ENCODE measurements at regions not wholly inside any gene's neighbourhood (a gene's known extent, or its start where the extent isn't known, plus 50 kb on each side); places are given as distances from the start of the nearest gene placed in this dataset.
"Not testable (repeated sequence)": the region's sequence is repeated elsewhere in the genome, so short reads cannot be mapped to it uniquely, and the experiment has no call there.

- DNase-seq (ENCODE audit: low spot score) = no peak
Observed at GRCh38 chr14:52202151-52202550, 65.3 kb upstream of the PTGDR start.

- DNase-seq (ENCODE audit: low spot score) = no peak
Observed at GRCh38 chr14:52190337-52190931, 77.1 kb upstream of the PTGDR start.

GRCh38 chr14:52189325-52189724 lies 78.2 kb upstream of the PTGDR start:
- no peak for DNase-seq (ENCODE audit: low spot score)

DNA sequence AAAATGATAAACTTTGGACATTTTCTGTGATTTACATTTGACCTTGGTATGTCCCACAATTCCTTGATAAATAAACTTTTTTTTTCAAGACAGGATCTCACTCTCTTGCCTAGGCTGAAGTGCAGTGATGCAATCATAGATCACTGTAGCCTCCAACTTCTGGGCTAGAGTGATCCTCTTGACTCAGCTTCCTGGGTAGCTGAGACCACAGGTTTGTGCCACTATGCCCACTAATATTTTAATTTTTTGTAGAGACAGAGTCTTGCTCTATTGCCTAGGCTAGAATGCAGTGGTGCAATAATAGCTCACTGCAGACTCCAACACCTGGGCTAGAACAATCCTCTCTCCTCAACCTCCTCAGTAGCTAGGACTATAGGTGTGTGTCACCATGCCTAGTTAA lies 79.1 kb upstream of the PTGDR start:
- no peak for DNase-seq (ENCODE audit: low spot score)

- DNase-seq (ENCODE audit: low spot score) = no peak
Observed at GRCh38 chr14:52185178-52185577, 82.3 kb upstream of the PTGDR start.

- DNase-seq (ENCODE audit: low spot score) = no peak
Observed at GRCh38 chr14:52182853-52183252, 84.6 kb upstream of the PTGDR start.

- DNase-seq (ENCODE audit: low spot score) = no peak
Observed at GRCh38 chr14:52179141-52179790, 88.2 kb upstream of the PTGDR start.

- no peak for DNase-seq (ENCODE audit: low spot score)
Observed at GRCh38 chr14:52175982-52176502, 91.5 kb upstream of the PTGDR start.

DNA sequence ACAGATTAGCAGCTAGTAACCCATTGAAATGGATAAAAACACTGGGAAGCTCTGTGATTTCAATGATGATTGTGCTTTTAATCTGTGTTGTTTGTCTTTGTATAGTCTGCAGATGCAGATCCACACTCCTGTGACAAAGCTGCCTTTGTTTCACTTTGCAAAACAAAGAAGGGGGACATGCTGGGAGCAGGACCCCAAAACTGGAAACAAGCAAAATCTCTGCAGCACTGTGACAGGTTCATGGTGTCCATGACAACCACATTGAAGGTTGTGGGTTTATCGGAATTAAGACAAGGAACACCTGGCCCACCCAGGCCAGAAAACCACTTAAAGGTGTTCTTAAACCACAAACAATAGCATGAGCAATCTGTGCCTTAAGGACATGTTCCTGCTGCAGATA lies 95.6 kb upstream of the PTGDR start:
- not testable (repeated sequence) for DNase-seq (ENCODE audit: low spot score)

DNA sequence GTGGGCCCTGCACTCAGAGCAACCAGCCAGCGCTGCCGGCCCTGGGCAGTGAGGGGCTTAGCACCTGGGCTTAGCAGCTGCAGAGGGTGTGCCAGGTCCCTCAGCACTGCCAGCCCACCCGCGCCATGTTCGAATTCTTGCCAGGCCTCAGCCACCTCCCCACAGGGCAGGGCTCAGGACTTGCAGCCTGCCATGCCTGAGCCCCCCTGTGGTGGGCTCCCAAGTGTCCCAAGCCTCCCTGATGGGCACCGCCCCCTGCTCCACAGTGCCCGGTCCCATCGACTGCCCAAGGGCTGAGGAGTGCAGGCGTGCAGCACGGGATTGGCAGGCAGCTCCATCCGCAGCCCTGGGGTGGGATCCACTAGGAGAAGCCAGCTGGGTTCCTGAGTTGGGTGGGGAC lies 98.0 kb upstream of the NID2 start:
- DNase-seq (ENCODE audit: low spot score) = no peak

DNA sequence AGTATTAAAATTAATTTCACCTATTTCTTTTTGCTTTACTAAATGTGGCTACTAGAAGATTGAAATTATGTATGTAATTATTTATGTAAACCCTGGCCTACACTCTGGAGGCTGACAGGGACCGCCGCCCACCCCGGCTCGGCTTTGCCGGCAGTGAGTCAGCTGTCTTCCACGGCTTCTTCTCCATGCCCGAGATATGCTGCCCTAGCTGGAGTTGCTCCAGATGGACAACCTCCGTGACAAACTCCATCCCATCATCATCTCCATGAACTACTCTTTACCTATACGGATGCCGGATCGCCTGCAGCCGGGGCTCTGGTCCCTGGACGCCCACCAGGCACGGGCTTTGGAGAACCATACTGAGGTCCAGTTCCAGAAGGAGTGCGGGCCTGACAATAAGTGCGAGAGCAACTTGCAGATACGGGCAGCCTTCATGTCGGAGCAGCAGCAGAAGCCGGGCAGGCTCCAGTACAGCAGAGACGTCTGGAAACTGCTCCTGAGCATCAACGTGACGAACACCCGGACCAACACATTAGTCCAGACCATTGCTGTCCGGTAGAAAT lies 86.9 kb upstream of the NID2 start:
- no peak for DNase-seq (ENCODE audit: low spot score)

- DNase-seq (ENCODE audit: low spot score) = no peak
Observed at GRCh38 chr14:52154992-52155650, 86.3 kb upstream of the NID2 start.

GRCh38 chr14:52153939-52154338 lies 85.1 kb upstream of the NID2 start:
- DNase-seq (ENCODE audit: low spot score) = no peak

DNA sequence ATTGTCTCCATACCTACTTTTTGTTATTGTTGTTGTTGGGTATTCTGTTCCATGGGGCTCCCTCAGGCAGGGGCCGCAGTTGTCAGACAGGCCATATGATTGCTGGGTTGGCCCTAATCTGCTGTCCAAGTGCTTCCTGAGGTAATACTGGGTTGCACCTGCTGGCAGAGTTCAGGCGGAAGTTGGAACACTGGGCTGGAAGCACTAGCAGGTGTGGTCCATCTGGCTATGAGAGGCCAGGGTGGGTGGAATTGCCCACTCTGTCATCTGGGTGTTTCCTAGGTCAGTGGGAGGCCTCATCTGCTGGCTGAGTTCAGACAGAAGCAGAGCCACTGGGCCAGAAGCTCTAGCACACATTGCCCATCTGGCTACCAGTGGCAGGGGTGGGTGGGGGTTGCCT lies 81.3 kb upstream of the NID2 start:
- DNase-seq (ENCODE audit: low spot score) = no peak

GRCh38 chr14:52148371-52148770 lies 79.5 kb upstream of the NID2 start:
- no peak for DNase-seq (ENCODE audit: low spot score)

GRCh38 chr14:52146504-52146903 lies 77.6 kb upstream of the NID2 start:
- DNase-seq (ENCODE audit: low spot score) = no peak

GRCh38 chr14:52144099-52144498 lies 75.2 kb upstream of the NID2 start:
- DNase-seq (ENCODE audit: low spot score) = not testable (repeated sequence)

GRCh38 chr14:52142504-52142903 lies 73.6 kb upstream of the NID2 start:
- DNase-seq (ENCODE audit: low spot score) = no peak

DNA sequence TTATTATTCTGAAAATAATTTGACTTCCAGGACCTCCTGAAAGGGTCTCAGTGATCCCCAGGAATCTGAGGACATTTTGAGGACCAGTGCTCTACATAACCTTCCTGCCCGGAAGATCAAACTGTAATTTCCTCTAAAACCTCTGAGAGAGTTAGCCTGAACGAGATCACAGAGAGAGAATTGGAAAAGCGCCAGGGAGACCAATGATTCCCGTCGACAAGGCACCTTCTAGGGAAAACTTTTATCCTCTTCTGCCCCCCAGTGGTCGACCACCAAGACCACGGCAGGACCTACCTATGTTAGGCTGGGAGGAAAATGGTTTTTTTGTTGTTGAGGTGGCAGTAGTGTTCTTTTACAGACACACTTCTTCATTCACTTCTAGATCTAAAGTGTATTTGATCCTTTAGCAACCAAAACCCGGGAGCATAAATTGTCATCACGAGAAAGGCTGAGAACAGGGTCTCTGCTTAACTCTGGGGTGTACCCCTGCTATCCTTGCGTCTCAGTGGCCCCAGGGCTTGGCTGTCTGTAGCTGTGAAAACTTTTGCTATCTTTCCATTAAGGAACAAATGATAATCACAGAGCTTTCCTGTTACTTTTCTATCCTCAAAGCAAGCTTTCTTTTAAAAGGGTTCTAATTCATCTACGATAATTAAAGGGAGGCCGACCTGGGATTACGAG lies 62.9 kb upstream of the NID2 start:
- DNase-seq (ENCODE audit: low spot score) = peak; percentile 86

DNA sequence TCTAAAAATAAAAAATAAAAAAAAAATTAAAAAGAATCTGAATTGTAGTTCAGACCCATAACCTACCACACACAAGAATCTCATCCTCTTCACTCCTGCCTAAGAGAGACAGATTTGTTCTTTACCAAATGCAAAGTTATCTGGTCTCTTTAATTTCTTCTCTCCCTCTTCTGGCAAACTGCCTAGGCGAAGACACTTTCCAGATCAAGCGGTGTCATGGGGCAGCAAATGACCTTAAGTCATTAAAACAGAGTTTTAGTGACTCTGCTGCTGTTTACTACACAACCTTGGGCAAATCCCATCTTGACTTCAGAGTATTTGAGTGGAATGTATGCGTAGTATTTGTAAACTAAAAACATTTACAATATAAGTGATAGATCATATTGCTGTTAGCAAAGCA lies 60.9 kb upstream of the NID2 start:
- DNase-seq (ENCODE audit: low spot score) = no peak

GRCh38 chr14:52125885-52126284 lies 57.0 kb upstream of the NID2 start:
- DNase-seq (ENCODE audit: low spot score) = no peak
